Activated CD8-positive, alpha-beta memory T cell treated with anti-CD3 and anti-CD28 coated beads, Interleukin-2, amount 50 U/mL, for 1 hour (primary cell): ENCODE measurements at regions not wholly inside any gene's neighbourhood (a gene's known extent, or its start where the extent isn't known, plus 50 kb on each side); places are given as distances from the start of the nearest gene placed in this dataset.

Experiments
- DNase-seq: peaks from one replicate; pipeline ENCODE4 v3.0.0-alpha.2; 2020; ENCODE audit errors: extremely low read depth

DNA sequence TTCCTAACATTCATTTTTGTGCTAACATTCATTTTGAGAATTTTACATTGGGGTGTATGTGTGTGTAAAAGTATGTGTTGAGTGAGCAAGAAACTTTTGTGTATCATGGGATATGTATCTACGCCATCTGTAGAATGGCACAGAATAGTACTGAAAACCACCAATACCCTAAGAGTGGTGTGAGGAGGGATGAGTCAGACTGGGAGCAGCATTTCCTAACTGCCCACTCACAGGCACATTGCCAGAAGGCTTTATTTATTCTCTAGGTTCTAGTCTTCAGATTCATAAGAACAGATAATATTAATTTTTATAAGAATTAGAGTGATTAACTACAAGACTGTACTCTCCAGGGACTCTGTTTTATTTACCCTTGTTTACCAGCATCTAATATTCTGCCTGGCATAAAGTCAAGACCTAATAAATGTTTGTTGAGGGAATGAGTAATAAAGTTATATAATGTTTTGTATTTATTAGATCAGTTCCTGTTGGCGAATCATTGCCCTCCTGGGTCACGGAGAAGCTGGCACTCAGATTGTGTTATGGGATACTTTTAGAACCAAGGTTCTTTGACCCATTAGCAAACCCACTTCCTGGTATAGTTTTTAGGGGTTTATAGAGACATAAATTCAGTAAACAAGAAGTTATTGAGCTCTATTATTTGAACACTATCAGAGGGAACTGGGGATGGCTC is 159.1 kb upstream of the PPP2R2B start:
- no peak for DNase-seq

DNA sequence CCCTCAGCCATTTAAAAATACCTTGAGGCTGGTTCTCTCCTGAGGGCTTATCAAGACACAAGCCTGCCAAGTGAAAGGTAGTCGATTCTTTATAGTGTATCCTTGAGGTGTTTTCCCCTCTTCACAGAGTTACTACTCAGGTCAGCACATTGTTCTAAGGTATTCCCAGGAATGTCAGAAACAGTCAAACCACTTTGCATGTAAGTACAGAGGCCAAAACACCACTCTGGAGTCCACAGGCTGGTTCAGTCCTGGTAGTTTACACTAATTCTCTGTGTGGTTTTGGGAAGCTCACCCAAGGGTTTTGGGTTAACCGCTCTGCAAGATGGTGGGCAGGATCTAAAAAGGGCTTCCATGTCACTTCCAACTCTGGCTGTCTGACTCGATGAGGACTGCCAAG is 162.3 kb upstream of the PPP2R2B start:
- no peak for DNase-seq

DNA sequence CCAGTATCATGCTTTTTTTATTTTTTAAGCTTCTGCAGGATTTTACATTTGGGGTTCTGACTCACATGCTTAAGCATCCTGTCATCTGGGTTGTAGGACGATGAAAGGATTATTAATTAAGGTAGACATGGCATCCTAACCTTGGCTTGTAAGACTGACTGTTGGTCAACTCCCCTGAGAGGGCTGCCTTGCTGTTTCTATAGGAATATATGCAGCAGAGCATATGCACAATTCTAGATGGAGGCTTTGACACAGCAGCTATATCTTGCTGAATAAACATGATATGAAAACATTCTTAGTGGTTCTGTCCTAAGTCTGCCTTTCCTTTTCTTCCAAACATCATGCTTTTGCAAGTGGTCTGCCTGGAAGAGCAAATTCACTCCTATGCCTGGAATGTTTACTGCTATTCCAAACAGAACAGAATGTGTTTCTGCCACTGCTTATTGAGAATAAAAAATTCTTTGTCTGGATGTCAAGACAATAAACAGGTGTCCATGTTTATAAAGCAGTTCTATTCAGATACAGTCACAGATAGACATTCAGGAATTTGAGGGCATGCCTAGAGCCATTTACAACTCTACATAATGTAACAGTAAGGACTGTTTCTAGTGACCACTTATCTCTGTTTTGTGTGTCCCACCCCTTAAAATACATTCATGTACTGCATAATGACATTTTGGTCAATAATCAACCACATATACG is 166.2 kb upstream of the PPP2R2B start:
- no peak for DNase-seq

DNA sequence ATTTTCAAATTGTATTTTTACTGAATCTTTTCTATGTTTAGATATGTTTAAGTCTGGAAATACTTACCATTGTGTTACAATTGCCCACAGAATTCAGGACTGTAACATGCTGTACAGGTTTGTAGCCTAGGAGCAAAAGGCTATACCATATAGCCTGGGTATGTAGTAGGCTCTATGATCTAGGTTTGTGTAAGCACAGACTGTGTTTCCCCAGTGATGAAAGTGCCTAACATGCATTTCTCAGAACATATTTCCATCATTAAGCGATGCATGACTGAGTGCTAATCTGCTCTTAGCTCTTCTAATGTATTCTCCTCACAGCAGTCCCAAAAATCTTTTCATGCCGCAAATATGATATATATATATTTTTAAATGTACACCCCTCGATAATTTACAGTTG is 166.7 kb upstream of the PPP2R2B start:
- no peak for DNase-seq

DNA sequence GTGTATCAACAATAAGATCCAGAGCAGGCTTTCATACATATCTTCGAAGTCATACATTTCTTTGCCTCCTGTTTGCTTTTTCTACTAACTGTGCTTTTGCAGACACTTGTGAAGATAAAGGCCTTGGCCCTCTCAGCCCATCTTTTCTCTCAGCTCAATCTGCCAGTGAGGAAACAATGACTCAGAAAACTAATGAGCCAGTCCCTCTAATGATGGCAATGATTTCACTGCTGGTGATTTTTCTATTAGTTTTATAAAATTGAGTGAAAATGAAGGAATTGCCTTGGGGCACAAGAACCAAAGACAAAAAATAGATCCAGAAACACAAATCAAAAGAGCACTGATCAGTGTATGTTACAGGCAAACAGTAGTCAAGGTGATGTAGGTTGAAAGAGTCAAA is 167.7 kb upstream of the PPP2R2B start:
- DNase-seq = no peak

DNA sequence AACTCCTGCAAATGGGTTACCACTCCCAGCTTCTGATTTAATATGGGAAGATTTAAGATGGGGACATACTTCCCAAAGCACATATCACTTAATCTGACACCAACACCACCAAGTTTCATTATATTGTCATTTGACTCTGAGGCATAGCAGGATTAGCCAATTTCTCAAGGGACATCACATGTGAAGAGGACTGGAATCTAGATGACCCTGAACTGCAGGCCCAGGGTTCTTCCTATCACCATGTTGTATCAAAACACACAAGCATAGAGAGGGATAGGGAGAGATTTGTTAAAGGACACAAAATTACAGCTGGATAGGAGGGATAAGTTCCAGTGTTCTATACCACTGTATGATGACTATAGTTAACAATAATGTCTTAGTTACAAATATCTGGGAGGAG is 168.3 kb upstream of the PPP2R2B start:
- no peak for DNase-seq

DNA sequence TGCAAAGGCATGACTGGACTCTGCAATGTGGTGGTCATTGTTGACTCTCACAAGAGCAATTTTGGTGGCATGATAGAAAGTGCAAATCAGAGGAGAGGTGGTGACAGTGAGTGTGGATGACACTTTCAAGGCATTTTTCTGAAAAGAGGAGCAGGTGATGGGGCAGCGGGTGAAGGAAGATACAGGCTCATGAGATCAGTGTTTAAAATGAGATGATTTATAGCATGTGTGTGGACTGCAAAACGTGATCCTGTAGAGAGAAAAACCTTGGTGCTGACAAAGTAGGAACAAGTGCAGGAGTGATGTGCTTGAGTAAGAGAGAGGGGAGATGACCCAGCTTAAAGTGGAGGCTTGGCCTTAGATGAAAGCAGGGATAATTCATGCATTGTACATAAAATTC is 171.2 kb upstream of the PPP2R2B start:
- no peak for DNase-seq

DNA sequence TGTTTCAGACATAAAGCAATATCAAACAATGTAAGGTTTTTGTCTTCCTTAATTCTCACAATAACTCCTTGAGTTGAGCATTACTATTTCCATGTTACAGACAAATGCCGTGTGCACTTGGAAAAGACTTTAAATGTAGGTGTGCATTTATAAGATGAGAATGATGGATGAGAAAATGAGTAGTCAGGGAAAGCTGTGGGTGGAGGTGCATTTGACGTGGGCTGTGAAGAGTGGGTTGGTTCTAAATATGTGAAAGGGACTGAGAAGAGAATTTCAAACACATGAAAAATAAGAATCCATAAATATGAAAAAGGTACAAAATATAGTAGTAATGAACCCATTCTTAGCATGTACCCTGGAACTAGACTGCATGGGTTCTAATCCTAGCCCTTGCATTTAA is 171.6 kb upstream of the PPP2R2B start:
- DNase-seq = no peak

DNA sequence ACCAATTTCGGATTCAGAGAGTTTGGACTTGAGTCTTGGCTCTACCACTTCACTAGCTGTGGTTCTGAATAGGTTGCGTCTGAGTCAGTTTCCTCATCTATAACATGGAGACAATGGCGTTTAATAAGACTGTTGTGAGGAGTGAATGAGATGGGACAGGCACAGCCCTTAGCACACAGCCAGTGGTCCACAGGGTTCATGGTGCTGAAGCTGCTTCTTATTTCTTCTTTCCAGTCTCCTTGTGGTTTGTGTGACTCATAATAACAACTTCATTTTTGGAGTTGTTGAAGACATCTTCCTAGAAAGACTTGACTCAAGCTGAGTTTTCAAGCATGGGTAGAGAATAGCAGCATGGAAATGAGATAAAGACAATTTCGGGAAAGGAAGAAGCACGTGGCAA is 172.6 kb upstream of the PPP2R2B start:
- DNase-seq = no peak

DNA sequence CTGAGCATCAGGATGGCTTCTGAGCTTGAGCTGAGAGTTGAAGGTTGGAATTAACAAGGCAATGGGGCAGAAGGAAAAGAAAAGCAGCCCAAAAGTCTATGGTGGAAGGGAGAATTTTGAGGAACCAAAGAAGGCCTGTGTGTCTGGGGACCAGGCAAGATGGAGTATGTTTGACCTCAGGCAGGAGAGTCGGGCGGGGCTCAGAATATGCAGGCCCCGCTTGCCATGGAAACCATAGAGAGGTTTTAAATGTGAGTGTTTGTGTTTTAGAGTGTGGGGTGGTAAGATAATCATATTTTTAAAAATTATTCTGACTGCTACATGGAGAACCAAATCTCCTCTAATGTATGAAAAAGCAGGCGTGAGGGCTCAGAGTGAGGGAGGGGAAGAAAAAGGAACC is 174.0 kb upstream of the PPP2R2B start:
- no peak for DNase-seq

DNA sequence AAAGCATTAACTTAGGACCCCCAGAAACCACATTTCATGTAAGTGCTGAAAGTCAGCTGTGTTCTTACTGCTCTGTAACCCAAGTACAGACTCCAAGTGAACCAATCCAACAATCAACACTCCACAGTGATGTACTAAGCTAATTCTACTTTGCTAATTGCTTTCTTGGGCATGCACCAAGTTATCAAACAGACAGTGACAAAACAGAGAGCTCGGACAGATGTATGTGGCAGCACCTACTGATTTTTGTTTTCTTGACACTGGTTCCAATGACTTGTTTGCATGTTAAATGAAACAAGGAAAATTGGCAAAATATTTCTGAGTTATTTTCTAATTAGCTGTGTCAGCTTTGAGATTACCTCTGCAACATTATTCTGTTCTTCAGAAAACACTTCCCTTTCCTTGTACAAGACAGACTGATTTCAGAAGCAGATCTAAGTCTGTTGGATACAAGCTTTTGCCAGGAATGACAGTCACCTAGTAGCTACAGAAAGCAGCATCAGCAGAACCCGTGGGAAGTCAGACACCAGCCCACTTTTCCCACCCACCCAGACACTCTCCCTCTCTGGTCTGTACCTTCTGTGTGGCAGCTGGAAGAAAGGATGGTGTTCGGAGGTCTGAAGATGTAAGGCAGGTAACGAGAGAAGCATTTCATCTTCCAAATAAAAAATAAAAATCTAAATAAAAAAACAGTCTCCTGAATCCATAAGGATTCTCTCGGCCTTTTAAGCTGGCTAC is 176.7 kb upstream of the PPP2R2B start:
- DNase-seq = no peak

DNA sequence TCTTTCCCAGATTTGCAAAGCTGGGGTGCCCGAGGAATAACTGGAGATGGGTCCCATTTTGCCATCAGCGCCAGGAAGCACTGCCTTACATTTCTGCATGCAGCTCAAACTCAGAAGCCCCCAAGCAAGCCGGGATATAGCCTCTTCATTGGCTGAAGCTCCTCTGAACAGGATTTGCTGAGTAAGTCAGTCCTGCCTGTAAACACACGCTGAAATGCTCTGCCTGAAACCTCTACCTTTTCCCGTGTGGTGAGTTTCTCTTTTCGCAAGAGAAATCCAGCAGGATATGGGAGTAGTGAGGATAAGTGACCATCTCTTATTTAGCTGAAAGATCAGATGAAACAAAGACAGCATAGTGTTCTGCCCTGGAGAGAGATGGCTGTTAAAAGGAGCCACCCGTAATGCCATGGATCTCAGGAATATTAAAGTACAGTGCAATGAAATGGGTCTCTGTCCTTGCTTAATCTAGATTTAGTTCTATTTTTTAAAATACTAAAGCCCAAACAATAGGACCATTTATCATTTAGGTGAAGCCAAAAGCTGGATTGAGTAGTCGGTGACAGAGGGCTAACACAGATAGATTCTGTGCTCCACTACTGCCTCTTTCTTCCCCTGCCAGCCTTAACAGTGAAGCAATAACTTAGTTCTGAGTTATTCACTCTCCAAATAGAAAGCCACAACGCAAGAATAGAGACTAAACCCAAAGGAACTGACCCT is 177.5 kb upstream of the PPP2R2B start:
- no peak for DNase-seq

DNA sequence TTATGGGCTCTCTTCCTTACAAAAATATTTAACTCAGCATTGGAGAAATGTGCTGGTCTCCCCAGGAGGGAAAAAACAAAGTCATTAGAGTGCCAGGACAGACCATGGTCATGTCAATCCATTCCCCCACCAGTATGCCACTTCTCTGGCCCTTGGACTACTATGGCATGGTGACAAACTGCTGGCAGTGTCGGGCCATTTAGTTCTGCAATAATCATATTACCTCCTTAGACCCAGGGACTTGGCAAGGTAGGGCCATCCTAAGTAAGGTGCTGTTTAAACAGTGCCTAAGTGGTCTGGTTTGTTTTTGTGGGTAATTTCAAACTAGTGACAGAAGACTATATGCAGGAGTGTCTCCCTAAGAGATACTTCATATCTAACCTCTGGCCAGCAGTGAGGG is 177.8 kb upstream of the STK32A start:
- DNase-seq = no peak

DNA sequence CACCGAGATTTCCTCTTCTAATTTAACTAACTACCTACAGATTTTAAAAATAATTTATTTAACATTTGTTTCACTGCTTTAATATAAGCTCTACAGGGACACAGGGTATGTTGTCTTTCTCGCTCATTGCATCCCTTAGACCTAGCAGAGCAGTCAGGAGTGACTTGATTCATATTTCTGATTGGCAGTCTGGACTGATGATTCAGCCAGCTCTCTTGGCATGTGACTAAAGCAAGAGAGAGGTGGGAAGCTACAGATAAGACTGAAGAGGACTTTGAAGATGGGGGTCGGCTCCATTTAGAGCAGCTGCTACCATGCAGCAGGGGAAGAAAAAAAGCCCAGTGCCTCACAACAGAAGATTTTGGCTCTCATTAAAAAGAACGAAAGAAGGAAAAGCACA is 173.4 kb upstream of the STK32A start:
- DNase-seq = no peak

DNA sequence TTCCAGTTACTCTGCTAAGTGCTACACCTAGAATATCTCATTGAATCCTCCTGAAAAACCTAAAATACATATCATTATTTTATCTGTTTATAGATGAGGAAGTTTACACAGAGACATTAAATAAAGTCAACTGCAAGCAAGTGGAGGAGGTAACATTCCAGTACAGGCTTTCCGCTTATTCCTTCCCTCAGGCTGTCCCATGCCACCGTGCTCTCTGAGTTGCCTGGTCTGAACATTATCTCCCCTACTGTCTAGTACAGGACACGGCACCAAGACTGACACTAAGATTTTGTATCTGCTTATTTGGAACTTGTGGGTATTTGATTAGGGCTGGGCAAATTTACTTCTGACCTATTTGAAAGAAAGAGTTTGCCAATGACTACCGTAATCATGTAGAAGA is 172.4 kb upstream of the STK32A start:
- no peak for DNase-seq

DNA sequence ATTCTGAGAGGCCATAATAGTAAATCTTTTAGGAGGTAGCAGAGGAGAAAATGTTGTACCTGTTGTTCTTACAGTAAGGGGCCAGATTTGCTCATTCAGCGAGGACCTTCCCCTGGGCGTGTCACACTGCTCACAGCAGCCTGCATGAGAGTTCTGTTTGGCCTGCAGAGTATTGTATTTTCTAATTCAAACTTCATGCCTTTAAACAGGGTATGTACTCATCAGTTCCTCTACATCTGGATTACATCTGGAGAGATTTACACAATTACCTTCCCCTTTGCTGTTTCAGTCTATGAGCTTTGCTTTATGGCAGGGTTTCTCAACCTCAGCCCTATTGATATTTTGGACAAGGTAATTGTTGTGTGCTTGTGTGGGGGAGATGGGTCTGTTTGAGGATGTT is 170.9 kb upstream of the STK32A start:
- no peak for DNase-seq

DNA sequence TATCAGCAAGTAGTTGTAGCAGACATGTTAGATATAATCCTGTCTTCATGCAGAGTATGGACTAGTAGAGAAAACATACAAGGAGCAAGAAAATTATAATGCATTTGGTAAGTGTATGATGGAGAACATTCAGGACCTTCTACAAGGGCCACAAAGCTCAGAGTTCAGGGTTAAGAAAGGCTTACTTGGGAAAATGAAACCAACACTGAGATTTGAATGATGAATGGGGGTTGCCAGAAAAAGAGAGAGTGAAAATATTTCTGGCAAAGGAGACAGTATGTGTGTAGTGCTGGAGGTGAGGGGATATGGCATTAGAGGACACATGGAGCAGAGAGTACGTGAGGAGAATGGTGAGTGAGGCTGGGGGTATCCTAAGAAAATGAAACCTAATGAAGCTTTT is 169.8 kb upstream of the STK32A start:
- DNase-seq = no peak

DNA sequence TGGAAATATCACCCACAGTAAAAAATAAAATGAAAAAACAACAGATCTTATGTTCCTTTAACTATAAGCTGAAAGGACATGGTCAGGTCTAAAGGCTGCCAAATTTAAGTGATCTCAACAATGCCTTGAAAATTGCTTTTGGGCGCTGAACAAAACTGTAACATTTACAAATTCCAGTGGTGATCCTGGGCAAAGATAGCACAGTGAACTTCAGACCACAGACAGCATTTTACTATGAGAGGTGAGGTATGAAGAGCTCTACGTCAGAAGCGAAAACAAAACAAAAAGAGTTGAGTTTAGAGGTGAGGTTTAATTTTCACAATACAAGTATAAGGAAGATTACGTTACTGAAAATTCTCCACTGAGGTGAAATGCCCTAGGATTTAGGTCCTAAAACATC is 165.8 kb upstream of the STK32A start:
- DNase-seq = no peak

DNA sequence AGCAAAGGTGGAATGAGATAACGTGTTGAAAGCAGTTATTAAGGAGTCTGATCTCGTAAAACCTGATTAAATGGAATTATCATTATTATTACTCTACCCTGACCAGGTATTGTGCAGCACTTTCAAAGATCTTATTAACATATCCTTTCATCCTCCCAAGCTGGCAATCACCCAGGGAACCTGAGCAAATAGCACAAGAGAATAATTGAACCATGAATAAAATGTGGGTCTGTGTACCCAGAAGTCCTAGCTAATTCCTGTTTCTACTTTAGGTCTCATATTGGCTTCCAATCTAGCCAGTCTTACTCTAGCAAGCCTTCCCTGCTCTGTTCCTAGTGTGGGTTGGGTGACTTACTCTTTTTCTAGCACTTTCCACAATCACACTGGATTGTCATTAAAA is 162.2 kb upstream of the STK32A start:
- DNase-seq = no peak

DNA sequence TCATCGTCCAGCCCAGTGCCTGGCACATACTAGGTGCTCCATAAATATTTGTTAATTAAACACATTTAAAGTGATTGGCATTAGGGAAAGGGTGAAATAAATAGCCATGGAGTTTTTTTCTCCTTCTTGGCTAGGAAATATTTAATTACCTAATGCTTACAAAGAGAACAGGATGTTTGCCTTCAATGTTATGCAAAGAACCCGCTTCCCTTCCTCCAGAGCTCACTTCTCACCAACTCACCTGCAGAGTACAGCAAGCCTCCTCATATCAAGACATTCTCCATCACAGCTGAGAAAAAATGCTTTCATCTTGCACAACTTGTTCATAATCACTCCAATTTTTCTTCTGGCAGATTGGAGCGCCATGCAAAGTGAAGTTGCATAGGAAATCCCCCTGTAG is 161.7 kb upstream of the STK32A start:
- no peak for DNase-seq

DNA sequence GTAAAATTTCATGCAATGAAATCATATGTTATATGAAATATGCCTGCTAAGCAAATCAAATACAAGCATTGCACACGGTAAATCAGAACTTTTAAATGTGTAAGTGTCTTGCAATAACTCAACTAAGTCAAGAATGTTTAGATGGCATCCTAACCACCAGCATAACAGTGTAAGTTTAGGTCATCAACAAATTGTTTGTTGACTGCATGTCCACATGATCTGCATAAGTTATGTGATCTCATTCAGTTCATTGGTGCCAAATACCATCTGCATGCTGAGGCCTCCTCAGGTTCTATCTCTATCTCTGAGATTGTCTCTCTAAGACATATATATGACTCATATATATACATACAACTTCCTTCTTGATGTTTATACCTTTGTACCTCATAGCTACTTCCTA is 159.6 kb upstream of the STK32A start:
- no peak for DNase-seq

DNA sequence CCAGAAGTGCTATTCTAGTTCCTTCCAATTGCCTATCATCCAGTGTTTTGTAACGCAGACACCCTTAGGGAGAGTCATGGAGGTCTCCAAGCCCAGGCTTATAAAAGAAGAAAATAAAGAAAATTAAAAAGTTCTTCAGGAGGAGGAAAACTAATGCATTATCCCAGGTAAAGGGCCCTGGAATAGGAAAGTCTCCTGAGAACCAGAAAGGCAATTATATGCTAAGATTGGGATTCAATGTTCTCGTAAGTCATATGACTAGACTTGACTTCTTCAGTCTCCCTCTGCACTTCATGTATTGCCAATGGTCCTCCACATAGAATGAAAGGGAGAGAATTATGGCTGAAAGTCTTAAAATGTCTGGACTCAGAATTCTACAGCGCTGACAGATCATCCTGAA is 154.4 kb upstream of the STK32A start:
- DNase-seq = no peak
